ENCODE measurements at regions not wholly inside any gene's neighbourhood (a gene's known extent, or its start where the extent isn't known, plus 50 kb on each side); places are given as distances from the start of the nearest gene placed in this dataset.

- Histone ChIP-seq H3K4me1 (replicated peaks in 1 of 4; ENCODE audit: control insufficient read depth in 3 of 4, insufficient read depth in 4 of 4, low read length in 3 of 4) (no peaks in the 10 kb centered on the region), H2BK12ac (ENCODE audit: low read depth, low read length) (no peak overlapping the region), H2AFZ (ENCODE audit: low read length) (no peak overlapping the region), H4K5ac (ENCODE audit: insufficient read length, low read depth, low read length) (no peak overlapping the region), H2BK20ac (ENCODE audit: low read length) (no peak overlapping the region), H4K8ac (ENCODE audit: extremely low read depth, insufficient read depth, low read length) (no peak overlapping the region), H3K79me2 (ENCODE audit: control insufficient read depth in 1 of 2, insufficient read depth in 2 of 2, low read length in 2 of 2) (no peaks in the 10 kb centered on the region), H2BK120ac (replicated peaks; ENCODE audit: low read depth, low read length) (no peak overlapping the region), H3K4me2 (ENCODE audit: insufficient read depth in 1 of 2, low read depth in 2 of 2, low read length in 2 of 2) (no peak overlapping the region), H3K36me3 (ENCODE audit: control insufficient read depth in 2 of 4, insufficient read depth in 4 of 4, low read length in 3 of 4) (no peaks in the 10 kb centered on the region), H4K20me1 (replicated peaks in 1 of 2; ENCODE audit: control insufficient read depth in 1 of 2, insufficient read depth in 2 of 2, low read length in 2 of 2) (no peaks in the 10 kb centered on the region), H3K79me1 (ENCODE audit: low read depth, low read length) (no peaks in the 10 kb centered on the region), H2AK5ac (ENCODE audit: low read depth, low read length) (no peak overlapping the region), H3K23ac (ENCODE audit: insufficient read length) (no peak overlapping the region), H3K56ac (replicated peaks; ENCODE audit: insufficient read length, low read depth, low read length) (no peak overlapping the region), H2BK5ac (ENCODE audit: low read depth, low read length) (no peak overlapping the region), H3K14ac (ENCODE audit: insufficient read length) (no peak overlapping the region), H3K9me3 (ENCODE audit: insufficient read depth in 2 of 2, low read depth in 1 of 2, low read length in 1 of 2) (no peaks in the 10 kb centered on the region), H3K4ac (replicated peaks; ENCODE audit: insufficient read length, low read depth, low read length) (no peak overlapping the region), H3K4me3 (ENCODE audit: extremely low read depth in 1 of 4, insufficient read depth in 2 of 4, low read depth in 3 of 4, low read length in 4 of 4) (no peak overlapping the region), H3K23me2 (ENCODE audit: low read depth, low read length) (no peaks in the 10 kb centered on the region), H4K91ac (replicated peaks; ENCODE audit: insufficient read length, low read length) (no peak overlapping the region), H2BK15ac (ENCODE audit: low read length) (no peak overlapping the region), H3K27me3 (replicated peaks in 1 of 4; ENCODE audit: control insufficient read depth in 3 of 4, extremely low read depth in 1 of 4, insufficient read depth in 3 of 4, low read length in 3 of 4) (no peaks in the 10 kb centered on the region), H3K27ac (ENCODE audit: low read depth, low read length) (no peak overlapping the region), H3K18ac (ENCODE audit: extremely low read depth, low read length) (no peak overlapping the region), H3K9ac (replicated peaks in 1 of 4; ENCODE audit: extremely low read depth in 1 of 4, low read depth in 3 of 4, low read length in 3 of 4) (no peak overlapping the region)
- no peak for TF ChIP-seq GABPA (IDR thresholded peaks at IDR 0.05; ENCODE audit: borderline replicate concordance, insufficient read depth, low read length)
- no peak for TF ChIP-seq POLR2A (IDR thresholded peaks at IDR 0.05; ENCODE audit: control extremely low read depth in 1 of 2, low read depth in 2 of 2, low read length in 2 of 2)
- no peak for TF ChIP-seq SUZ12 (IDR thresholded peaks at IDR 0.05; ENCODE audit: low read length)
- no peak for TF ChIP-seq SIRT6 (IDR thresholded peaks at IDR 0.05; ENCODE audit: low read length)
- TF ChIP-seq ZNF274 (IDR thresholded peaks at IDR 0.05; ENCODE audit: borderline replicate concordance, extremely low read depth, low read length): no peak
- TF ChIP-seq BCL11A (IDR thresholded peaks at IDR 0.05; ENCODE audit: low read depth in 2 of 2, low read length in 2 of 2): no peak
- no peak for TF ChIP-seq EZH2 (IDR thresholded peaks at IDR 0.05; ENCODE audit: low read depth, low read length, severe bottlenecking)
- no peak for TF ChIP-seq TCF12 (IDR thresholded peaks at IDR 0.05; ENCODE audit: low read depth, low read length)
- no peak for TF ChIP-seq CTCF (IDR thresholded peaks at IDR 0.05; ENCODE audit: control extremely low read depth in 1 of 3, insufficient read depth in 1 of 3, low read depth in 1 of 3, low read length in 3 of 3)
- TF ChIP-seq SP4 (IDR thresholded peaks at IDR 0.05; ENCODE audit: low read length): no peak
- ChIA-PET POLR2A (ENCODE audit: partially characterized antibody) (no interaction called here), CTCF (ENCODE audit: partially characterized antibody) (no interaction called here)
- WGBS, 2 experiments (ENCODE audit: extremely low coverage in 1 of 2, insufficient coverage in 1 of 2, insufficient read length in 1 of 2, insufficient replicate concordance in 2 of 2, low coverage in 1 of 2, low lambda C conversion rate in 2 of 2, missing lambda C conversion rate in 1 of 2): 92% methylated on average over 5 of the region's 5 CpGs; no CpG with 5 or more reads in 1 of the 2 experiments
- no peak for DNase-seq (ENCODE audit: low read depth in 1 of 2, low spot score in 2 of 2)
- FAIRE-seq: no peak
Measured at GRCh38 chr5:25064306-25064705, 419.5 kb upstream of the CDH10 start.

Measured in H1 (cell line).